GM13976 (cell line): ENCODE measurements at regions not wholly inside any gene's neighbourhood (a gene's known extent, or its start where the extent isn't known, plus 50 kb on each side); places are given as distances from the start of the nearest gene placed in this dataset.

ENCODE experiments used
- DNase-seq: peaks from one replicate; pipeline ENCODE4 v3.0.0; 2012; ENCODE audit warnings: low spot score
- in situ Hi-C: fragments of 300-500 bp; cut with MboI; formaldehyde crosslinking; loops from one replicate; pipeline ENCODE4 v1.12.0; 2022; ENCODE audit warnings: low sequenced_read_pairs, mixed read lengths, inconsistent platforms; ENCODE audit not compliant: unreplicated experiment
- TF ChIP-seq, protein P1 (sequence below): IDR thresholded peaks from 2 replicates; pipeline ENCODE4 v1.5.1; 2012; ENCODE audit warnings: borderline replicate concordance, mild to moderate bottlenecking; ENCODE audit not compliant: insufficient read depth; ENCODE audit errors: extremely low read depth, missing control alignments, control extremely low read depth

- TF ChIP-seq, protein P1, sequence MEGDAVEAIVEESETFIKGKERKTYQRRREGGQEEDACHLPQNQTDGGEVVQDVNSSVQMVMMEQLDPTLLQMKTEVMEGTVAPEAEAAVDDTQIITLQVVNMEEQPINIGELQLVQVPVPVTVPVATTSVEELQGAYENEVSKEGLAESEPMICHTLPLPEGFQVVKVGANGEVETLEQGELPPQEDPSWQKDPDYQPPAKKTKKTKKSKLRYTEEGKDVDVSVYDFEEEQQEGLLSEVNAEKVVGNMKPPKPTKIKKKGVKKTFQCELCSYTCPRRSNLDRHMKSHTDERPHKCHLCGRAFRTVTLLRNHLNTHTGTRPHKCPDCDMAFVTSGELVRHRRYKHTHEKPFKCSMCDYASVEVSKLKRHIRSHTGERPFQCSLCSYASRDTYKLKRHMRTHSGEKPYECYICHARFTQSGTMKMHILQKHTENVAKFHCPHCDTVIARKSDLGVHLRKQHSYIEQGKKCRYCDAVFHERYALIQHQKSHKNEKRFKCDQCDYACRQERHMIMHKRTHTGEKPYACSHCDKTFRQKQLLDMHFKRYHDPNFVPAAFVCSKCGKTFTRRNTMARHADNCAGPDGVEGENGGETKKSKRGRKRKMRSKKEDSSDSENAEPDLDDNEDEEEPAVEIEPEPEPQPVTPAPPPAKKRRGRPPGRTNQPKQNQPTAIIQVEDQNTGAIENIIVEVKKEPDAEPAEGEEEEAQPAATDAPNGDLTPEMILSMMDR, result no peak
- in situ Hi-C loops, result no loop called here
- DNase-seq, result no peak
These were observed 825.5 kb upstream of the ACVR2A start for GRCh38 chr2:147019311-147019710.

DNA sequence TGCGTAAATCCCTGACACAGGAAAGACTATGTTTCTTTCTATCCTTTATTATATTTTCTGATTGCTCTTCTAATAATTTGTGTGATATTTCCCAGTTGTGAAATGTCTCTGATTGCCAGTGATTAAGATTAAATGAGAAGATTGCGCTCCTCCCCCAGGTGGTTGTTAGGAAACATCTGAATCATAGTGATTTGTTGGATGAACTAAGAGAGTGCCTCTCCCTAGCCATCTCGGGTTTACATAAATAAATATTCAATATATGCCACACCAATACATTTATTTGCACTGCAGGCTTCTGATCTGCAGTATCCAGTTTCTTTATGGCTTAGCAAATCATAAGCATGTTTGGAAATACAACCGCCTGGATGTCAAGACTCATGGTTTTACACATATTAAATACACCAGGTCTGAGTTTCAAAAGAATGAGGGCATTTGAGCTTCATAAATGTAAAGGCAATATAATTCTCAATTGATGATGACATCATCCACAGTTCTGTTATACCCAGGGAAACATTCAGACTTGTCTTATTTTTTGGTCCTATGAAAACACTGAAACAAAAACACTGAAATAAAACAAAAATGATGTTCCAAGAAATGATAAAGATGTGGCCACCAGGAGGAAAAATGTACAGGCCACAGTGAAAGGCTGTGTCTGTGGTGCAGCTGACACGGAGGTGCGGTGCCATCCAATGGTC lies 826.7 kb upstream of the ACVR2A start:
- TF ChIP-seq, protein P1, result no peak
- in situ Hi-C loops, result no loop called here
- no peak for DNase-seq

DNA sequence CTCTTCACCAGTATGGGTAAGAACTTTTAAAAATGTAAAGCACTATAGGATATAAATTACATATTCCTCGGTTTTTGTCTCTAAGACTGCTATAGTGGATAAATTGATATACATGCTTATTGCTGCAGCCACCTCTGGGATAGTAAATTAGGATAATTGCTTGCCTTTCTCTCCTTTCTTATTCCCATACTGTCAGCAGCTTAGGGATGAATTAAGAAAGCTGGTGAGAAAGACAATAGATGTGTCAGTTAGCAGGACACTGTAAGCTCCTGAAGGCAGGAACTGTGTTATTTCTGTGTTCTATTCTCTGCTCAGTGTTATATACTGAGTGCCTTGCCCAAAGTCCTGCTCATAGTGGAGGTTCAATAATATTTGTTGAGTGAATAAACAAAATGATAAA lies 828.6 kb upstream of the ACVR2A start:
- TF ChIP-seq, protein P1, result no peak
- in situ Hi-C loops, result no loop called here
- no peak for DNase-seq

GRCh38 chr2:147015591-147015990 lies 829.2 kb upstream of the ACVR2A start:
- in situ Hi-C loops, result no loop called here
- no peak for DNase-seq
- TF ChIP-seq, protein P1, result no peak

GRCh38 chr2:147013696-147014392 lies 831.0 kb upstream of the ACVR2A start:
- TF ChIP-seq, protein P1, result no peak
- DNase-seq, result no peak
- in situ Hi-C loops, result no loop called here

DNA sequence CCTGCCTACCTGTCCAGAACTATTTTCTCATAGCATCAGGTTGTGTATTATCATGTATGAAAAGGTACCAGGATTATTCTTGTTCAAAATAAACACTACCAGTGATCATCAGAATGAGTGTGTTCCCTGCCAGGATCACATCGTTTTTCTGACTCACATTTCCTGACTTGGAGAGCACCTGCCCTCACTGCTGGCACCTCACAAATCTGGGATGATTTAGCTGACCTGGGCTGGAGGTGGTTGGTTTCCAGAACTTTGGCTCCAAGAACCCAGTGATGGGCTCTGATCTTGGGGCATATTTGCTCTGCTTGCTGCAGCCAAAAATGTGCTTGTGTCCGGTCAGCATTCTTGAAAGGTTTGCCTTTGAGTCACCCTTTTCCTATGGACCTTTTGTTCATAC lies 836.3 kb upstream of the ACVR2A start:
- TF ChIP-seq, protein P1, result no peak
- in situ Hi-C loops, result no loop called here
- DNase-seq, result no peak
